HG03521 (cell line): ENCODE measurements at regions not wholly inside any gene's neighbourhood (a gene's known extent, or its start where the extent isn't known, plus 50 kb on each side); places are given as distances from the start of the nearest gene placed in this dataset.
A peak's percentile ranks its signal among the peaks of the same experiment; 100 is the strongest.
"Not testable (repeated sequence)": the region's sequence is repeated elsewhere in the genome, so short reads cannot be mapped to it uniquely, and the experiment has no call there.

Experiments
- ATAC-seq: cut with Tn5 transposase; IDR thresholded peaks from one replicate; pipeline ENCODE4 v1.9.1; 2021; ENCODE audit warnings: mild to moderate bottlenecking, moderate library complexity; ENCODE audit not compliant: unreplicated experiment

DNA sequence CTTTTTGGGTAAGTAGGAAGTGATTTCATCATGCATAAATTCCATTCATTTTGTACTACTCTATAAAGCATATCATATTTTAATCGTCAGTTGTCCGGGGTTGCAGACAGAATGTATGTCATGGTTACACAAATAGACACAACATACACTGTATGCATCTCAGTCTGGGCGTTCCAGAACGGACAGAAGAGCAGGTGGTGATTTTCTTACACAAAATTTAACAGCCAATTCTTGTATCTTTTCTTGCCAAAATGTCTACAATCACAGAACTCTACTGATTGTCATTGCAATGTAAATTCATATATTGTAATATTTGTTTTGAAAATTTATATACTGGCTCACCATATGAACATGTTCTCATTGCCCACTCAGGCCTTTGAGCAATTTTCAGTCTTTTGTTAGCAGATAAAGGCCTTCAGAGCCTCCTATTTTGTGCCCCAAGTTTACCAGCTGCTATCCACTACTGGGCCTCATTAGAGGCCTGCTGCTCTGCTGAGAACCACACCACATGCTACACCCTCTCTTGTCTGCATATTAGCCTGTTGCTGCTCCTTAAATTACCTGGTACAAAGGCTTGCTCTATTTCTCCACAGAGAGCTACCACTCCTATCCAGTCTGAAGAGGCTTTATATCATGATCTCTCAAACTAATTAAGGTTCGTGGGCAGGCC is 61.5 kb downstream of the PRDM13 start:
- no peak for ATAC-seq

DNA sequence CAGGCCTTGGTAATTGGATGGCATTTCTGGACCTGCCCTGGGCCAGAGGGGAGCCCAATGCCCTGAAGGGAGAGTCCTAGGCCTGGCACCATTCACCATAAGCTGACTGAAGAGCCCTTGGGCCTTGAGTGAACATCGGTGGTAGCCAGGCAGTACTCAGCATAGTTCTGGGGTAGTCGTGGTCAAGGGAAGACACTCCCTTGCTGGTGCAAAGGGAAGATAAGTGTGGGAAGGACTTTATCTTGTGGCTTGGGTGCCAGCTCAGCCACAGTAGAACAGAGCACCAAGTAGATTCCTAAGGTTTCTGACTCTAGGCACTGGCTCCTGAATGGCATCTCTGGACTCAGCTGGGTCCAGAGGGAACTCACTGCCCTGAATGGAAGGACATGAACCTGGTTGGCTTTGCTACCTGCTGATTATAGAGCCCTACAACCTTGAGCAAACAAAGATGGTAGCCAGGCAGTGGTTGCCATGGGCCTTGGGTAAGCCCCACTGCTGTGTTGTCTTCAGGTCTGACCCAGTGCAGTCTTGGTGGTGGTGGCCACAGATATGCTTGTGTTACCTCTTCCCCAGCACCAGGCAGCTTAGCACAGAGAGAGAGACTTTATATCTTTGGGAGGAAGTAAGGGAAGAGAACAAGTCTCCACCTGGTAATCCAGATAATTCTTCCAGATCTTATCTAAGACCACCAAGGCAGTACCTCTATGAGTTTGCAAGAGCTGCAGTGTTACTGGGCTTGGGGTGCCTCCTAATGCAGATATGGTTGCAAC is 83.5 kb downstream of the PRDM13 start:
- ATAC-seq: no peak

DNA sequence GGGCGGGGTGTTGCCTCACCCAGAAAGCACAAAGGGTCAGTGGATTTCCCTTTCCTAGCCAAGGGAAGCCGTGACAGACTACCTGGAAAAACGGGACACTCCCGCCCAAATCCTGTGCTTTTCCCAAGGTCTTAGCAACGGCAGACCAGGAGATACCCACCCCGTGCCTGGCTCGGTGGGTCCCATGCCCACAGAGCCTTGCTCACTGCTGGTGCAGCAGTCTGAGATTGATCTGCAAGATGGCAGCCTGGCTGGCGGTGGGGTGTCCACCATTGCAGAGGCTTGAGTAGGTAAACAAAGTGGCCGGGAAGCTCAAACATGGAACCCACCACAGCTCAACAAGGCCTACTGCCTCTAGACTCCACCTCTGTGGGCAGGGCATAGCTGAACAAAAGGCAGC is 95.7 kb downstream of the PRDM13 start:
- ATAC-seq: not testable (repeated sequence)

DNA sequence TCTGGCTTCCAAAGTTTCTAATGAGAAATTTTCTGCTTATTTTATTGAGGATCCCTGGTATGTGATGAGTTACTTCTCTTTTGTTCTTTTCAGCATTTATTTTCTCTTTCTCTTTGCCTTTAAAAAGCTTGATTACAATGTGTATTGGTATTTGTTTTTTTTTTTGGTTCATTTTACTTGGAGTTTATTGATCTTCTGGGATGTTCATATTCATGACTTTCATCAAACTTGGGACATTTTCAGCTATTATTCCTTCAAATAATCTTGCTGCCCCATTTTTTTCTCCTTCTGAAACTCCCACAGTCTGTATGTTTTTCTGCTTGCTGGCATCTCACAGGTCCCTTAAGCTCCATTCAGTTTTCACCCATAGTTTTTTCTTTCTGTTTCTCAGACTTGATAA is 102.4 kb downstream of the PRDM13 start:
- no peak for ATAC-seq

DNA sequence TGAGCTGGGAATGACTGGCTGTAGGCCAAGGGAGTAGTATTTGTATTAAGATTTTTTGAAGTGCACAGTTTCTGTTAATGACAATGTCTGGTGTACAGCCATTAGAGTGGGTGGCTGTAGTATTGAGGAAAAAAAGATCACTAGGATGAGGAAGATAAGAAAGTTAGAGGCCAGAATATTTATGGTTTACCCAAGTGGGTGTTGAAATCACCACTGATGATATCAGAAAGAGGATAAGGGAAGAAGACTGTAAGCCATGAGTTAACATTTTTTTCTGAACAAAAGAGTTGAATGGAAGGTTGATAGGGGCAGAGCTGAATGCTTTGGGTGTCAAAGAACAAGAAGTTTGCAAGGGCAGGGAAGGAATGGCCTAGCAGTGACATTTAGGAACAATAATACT is 104.7 kb downstream of the PRDM13 start:
- ATAC-seq: no peak

DNA sequence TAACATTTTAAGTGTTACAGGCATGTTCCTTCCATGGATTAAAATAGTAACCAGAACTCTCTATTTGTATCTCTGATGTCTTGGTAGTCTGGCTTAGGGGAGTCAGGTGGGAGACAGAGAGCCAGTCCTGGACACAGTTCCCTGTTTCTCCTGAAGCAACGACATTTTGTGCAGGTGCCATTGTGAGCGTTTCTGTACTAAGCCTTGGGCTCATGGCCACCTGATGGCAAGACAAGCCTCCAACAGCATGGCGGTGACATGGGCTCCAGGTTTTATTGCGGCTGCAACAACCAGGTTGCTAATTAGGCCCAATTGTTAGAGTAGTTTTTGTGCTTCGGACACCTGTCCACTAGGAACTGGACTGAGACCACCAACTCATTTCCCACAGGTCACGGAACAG is 105.3 kb downstream of the PRDM13 start:
- no peak for ATAC-seq

DNA sequence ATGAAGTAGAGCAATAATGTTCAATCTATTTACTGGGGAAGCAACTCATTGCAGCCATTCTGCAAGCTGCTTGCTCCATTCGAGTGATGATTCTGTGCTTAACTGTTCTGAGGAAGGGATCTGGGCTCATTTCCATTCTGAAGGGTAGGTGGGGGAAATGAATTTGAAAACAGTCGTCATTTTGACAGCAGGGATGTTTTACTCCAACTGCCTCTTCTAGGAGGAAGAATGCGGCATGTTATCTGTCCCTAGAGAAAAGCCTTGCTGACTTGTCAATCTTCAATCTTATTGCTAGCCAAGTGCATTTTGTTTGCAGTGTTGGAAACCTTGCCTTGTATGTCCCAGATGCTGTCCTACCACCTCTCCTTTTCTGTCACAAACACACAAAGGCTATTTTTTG is 105.9 kb downstream of the PRDM13 start:
- ATAC-seq: no peak

DNA sequence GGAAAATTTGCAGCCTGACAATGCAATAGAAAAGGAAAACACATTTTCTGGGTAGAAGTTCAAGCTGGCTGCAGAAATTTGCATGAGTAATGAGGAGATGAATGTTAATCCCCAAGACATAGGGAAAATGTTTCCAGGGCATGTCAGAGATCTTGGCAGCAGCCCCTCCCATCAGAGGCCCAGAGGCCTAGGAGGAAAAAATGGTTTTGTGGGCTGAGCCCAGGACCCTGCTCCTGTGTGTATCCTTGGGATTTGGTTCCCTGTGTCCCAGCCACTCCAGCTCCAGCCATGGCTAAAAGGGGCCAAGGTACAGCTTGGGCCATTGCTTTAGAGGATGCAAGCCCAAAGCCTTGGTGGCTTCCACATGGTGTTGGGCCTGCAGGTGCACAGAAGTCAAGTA is 115.4 kb downstream of the PRDM13 start:
- not testable (repeated sequence) for ATAC-seq

DNA sequence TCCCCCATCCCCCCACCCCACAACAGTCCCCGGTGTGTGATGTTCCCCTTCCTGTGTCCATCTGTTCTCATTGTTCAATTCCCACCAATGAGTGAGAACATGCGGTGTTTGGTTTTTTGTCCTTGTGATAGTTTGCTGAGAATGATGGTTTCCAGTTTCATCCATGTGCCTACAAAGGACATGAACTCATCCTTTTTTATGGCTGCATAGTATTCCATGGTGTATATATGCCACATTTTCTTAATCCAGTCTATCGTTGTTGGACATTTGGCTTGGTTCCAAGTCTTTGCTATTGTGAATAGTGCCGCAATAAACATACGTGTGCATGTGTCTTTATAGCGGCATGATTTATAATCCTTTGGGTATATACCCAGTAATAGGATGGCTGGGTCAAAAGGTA is 123.6 kb downstream of the PRDM13 start:
- not testable (repeated sequence) for ATAC-seq

DNA sequence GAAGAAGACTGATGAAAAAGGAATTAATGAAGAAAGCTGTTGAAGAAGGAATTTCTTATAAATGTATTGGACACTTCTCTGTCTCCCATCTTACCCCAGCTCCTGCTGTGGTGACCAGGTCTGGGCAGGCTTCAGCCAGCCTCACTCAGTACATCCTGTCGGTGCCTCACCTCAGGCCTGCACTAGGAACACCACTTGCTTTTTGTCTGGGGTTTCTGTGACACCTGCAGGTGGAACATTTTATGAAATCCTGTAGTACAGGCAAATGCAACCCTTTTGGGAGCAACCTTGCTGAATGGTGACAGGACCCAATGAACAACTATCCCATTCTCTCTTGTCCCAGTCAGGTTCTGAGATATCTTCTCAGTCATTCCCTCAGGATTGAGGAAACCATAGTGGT is 129.7 kb downstream of the PRDM13 start:
- no peak for ATAC-seq

DNA sequence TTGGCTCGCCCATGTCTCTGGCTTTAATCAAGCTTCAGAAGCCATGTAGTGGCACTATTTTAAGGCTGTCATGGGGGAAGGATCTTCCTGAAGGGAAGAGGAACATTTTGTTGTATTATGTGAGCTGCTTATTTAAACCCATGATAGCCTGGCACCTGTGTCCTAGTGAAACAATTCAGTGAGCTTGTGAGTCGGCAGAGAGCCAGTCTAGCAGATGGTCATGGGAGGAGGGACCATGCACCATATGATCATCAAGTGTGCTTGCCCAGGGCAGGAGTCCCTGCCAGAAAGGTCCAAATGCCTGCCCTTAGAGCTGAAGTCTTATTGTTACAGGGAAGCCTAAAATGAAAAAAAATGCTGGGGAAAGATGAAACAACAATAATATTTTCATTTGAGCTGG is 132.9 kb downstream of the PRDM13 start:
- no peak for ATAC-seq

DNA sequence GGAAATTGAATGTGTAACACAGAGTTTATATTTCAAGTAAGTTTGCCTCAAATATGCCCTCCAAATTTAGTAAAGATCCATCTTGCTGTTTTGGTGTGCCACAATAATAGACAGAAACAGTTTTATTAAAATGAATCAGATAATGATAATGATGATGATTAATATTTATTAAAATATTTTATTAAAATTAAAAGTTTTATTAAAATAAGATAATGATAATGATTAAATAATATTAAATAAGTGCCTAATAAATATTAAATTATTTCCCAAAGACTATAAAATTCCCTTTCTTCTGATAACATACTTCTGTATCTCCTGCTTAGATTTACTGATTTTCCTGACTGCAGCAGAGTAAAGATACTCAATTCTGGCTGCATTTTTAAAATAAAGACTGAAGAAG is 134.5 kb downstream of the PRDM13 start:
- no peak for ATAC-seq

DNA sequence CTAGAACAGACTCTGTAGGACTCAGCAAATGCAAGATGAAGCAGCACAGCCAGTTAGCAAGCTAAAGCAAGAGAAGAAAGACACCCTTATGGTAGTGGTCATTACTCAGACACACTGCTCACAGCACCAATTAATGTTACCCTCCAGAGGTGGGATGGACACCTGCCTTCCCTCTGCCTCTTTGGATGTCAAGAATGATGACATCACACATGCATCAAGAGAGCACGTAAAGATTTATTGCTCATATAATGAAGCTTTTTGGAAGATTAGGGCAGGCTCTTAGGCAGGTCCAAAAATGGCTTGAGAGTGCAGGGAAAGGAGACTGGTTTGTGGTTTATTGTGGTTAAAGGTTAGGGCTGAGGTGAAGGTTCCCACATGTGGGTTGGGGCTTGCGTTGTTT is 137.0 kb downstream of the PRDM13 start:
- ATAC-seq: no peak

DNA sequence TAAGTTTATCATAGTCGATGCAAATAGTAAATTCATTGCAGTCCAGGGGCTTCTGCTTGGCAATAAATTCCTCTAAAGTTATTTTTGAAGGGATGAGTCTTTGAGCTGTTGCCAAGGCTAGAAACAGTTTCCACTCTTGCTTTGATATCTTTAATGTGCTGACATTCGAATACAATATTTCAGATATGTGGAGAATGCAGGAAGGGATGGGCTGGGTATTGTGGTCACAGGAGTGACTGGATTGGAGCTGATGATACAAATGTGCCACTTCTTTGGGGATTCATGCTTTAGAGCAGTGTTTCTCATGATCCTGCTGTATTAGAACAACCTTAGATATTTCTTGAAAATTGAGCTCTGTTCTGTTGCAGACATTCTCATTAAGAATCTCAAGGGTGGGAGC is 139.0 kb downstream of the PRDM13 start:
- no peak for ATAC-seq

DNA sequence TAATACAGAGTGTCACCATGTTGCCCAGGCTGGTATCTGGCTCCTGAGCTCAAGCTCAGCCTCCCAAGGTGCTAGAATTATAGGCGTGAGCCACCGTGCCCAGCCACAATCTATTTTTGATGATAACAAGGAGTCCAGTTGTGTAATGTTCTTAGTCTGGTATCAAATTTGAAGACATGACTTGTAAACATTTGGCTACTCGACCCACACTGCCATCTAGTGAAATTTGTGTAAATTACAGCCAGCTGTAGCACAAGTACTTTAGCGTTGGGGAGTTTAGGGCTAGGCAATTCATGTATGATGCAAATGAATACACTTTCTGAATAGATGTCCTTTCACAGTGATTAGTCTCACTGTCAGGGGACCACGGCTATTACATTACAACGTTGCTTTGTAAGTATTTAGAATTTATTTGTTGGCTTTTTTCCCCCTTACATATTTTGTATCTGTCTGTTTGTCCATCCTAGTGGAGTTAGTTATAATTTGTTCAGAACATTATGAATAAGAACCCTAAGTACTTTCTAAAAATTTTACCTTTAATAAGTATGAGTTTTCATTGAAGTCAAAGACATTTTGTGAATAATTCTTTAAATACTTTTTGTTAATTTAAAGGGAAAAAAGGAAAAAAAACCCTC is 139.7 kb downstream of the PRDM13 start:
- peak; percentile 84 for ATAC-seq

DNA sequence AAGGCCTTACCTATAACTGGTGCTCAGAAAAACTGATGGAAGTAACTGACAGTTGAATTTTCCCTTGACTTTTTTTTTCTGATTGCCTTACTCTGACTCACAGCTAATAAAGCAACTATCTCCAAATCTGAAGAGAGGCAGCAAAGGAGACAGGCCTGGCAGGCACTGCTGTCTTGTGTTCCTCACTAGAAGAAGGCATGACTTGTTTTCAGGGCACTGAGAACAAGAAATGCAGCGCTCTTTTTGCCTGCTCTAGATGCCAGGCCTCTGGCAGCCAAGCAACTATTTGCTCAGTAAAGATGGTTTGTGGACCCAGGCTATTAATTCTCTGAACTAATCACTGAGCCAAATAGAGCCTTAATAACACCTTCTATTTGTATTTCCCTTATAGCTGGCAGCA is 155.1 kb downstream of the PRDM13 start:
- no peak for ATAC-seq

DNA sequence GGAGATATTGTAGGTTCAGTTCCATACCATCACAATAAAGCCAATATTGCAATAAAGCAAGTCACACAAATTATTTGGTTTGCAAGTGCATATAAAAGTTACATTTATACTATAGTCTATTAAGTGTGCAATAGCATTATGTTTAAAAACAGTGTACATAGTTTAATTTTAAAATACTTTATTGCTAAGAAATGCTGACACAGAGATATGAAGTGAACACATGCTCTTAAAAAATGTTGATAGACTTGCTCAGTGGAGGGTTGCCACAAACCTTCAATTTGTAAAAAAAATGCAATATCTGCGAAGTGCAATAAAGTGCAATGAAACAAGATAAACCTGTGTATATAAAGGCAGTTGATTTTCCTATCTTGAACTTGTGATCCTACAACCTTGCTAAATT is 161.5 kb downstream of the PRDM13 start:
- no peak for ATAC-seq

DNA sequence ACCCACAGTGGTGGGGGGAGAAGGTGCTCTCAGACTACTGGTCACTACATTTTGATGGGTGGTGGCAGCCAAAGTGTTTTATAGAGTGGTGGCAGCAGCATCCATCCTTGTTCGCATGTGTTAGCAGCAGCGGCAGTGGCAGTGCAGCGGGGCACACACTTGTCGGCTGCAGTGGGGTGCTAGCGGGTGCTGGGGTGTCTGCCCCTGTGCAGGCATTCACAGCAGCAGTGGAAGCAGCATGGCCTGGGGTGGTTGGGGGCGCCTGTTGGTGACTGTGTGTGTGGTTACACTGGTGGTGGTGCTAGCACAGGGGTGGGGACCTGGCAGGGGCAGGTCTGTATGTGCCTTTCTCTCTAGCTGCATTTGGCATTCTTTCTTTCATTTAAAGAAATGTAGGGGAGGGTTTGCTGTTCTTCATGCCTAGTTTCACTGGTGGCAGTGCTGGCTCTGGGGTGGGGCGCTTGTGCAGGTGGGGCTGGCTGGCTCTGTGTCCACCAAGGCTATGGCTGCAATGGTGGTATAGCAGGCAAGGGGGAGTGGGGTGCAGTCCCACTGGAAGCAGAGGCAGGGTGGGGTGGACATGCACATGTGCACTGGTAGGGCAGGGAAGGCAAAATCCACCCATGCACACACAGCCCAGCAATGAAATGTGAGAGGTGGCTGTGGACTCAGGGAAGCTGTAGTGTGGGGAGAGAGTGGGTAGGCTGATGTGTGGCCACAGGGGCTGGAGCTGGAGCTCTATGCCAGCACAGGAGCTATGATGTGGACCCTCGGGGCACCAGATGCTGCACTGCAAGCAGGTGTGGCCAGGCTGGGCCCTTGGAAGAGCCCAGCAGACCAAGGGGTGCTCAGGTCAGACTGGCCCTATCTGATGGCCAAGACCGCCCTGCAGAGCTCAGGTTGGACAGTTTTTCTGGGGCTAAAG is 173.3 kb downstream of the PRDM13 start:
- no peak for ATAC-seq

DNA sequence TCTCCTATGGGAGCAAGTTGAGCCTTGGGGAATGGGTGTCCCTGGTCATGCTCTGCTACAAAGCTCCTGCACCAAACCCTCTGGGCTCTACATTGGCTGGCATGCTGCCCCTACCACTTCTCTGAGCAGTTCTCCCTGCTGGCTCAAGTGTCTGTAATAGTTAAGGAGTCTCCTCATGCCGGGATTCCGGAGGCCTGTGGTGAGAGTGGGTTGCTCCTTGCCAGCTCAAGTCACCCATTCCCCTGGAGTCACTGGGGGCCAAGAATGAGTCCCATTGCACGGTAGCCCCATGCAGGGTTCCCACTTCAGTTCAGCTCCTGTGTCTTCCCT is 173.9 kb downstream of the PRDM13 start:
- no peak for ATAC-seq

DNA sequence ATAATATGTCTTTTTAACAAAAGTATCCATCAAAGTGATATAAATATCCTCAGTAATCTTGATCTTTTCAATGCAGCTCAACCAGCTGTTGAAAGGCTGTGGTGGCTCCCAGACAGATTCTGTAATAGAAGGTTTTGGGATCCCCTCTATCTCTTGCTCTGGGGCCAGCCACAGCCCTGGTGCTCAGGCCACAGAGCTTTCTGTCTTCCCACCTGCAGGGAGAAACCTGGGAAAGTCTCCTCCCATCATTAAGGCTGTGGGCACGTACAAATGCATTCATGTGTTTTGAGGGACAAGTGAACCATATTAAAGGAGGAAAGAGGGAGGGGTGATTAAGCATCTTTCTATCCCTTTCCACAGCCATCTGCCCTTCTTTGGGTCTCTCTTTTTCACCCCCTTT is 183.1 kb downstream of the PRDM13 start:
- ATAC-seq: no peak

DNA sequence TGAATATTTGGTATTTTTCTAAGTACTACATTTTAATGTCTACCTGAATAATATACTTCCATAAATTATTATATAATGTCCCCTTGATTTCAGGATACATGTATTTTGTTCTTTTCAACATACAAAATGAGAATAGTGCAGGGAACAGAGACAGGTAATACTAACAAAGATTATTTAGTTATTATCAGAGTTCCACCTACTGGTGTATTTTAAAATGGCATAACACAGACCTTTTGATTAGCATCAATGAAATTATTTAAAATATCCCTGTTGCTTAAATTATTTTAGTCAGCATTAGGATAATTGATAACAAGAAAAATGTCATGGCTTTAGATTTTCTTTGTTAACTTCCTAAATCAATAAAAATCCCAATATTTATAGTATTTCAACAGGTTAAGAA is 184.0 kb downstream of the PRDM13 start:
- no peak for ATAC-seq
